AG20443 (cell line): ENCODE measurements at regions not wholly inside any gene's neighbourhood (a gene's known extent, or its start where the extent isn't known, plus 50 kb on each side); places are given as distances from the start of the nearest gene placed in this dataset.
A peak's percentile ranks its signal among the peaks of the same experiment; 100 is the strongest.
"Not testable (repeated sequence)": the region's sequence is repeated elsewhere in the genome, so short reads cannot be mapped to it uniquely, and the experiment has no call there.

ENCODE experiments used
- DNase-seq: peaks from one replicate; pipeline ENCODE4 v3.0.0; 2012; ENCODE audit warnings: low spot score, mixed read lengths

GRCh38 chr6:141580131-141580530 lies 552.6 kb upstream of the GJE1 start:
- DNase-seq, result no peak

- DNase-seq, result no peak
These were observed 556.0 kb upstream of the GJE1 start for GRCh38 chr6:141576751-141577150.

DNA sequence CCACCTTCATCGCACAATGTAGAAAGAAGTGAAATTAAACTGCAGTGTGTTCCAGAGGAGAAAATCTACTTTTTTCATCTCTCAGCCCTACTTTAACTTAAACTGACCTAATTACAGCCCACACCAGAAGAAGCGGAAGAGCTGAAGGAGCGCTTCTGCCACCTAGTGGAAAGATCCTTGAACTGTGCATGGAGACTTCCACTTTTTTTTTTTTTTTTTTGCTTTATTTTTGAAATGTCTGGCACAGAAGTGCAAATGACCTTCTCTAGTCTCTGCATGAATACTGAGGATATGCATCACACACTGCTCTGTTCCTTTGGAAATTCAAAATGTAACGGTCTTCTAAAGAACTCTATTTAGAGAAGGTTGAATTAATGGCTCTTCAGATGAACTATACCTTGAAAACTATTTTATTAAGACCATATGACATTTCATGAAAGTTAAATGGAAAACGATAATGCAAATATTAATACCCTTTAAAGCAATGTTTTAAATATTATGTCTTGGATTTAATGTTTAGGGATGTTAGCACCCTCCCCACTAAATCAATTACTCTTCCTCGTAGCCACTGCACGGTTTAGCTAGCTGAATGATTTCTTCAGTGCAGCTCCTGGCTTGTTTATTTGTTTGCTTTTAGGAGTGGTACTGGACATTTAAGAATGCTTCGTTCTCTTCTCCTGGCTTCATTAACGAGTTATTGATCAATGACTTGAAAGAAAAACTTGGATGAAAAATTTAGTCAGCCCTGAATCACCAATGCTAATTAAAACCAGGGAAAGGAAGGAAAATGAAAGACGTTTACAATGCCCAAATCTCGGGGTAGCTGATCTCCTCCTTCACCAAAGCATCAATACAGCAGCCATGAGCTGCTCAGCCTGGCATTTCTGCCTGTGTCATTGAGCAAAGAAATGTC lies 569.6 kb upstream of the GJE1 start:
- peak; percentile 70 for DNase-seq

DNA sequence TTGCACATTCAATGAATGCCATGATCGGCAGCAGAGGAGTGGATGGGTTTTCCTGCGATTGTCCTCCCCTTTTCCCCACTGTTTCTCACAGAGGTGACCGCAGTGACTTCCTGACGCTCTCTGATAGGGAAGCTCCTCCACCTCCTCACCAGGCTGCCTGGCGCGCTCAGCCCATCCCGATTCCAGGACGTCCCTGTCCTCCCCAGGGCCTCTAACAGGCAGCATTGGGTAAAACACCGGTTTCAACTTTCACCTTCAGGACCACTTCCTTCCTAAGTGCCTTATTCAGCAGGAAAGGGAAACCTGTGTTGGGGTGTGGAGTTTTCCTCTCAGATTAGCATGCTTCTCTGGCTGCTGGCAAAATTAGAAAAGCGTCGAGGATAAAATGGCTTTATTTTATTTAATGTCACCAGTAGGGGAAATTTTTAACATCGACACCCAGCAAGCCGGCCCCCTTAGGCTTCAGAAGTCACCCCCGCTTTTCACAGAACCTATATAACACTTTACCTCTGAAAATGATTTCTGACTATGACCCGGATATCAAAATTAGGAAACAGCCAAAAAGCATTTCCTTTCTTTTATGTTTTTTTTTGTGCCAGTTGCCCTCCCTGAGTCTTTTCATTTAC lies 570.4 kb upstream of the GJE1 start:
- peak; percentile 19 for DNase-seq

- DNase-seq, result no peak
These were observed 571.6 kb upstream of the GJE1 start for GRCh38 chr6:141561154-141561553.

- DNase-seq, result no peak
These were observed 580.3 kb upstream of the GJE1 start for GRCh38 chr6:141552463-141552862.

GRCh38 chr6:141552031-141552430 lies 580.7 kb upstream of the GJE1 start:
- DNase-seq, result no peak

DNA sequence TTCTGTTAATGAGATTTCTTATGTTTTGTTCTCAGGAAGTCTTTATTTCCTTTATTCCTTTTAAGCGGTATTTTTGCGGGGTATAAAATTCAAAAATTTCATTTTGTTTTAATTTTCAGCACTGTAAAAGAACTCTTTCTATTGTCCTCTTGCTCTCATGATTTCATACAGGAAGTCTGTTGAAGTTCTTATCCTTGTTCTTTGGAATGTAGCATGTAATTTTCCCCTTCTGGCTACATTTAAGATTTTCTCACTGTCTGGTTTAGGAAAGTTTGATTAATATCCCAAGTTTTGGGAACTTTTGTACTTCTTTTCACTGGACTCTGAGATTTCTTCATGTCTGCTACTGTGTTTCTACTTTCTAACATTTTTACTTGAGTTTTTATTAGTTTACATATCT lies 581.4 kb upstream of the GJE1 start:
- DNase-seq, result no peak

GRCh38 chr6:141550471-141550870 lies 582.3 kb upstream of the GJE1 start:
- DNase-seq, result no peak

DNA sequence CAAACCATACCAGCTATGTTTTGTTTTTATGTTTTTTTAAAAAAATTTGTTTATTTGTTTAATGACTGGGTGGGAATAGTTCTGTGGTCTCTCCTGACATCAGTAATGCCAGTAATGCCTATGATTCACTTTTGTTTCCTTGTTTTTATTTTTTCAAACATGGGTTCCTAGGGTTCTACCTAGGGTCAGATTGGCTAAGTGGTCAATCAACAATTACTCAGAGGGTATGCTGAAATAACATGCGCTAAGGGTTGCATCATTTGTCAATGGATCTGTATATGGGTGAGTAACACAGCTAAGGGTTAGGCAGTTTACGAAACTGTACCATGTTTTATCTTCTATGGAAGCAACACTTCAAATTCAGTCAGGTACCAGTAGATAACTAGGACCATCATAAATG lies 583.8 kb upstream of the GJE1 start:
- DNase-seq, result no peak

DNA sequence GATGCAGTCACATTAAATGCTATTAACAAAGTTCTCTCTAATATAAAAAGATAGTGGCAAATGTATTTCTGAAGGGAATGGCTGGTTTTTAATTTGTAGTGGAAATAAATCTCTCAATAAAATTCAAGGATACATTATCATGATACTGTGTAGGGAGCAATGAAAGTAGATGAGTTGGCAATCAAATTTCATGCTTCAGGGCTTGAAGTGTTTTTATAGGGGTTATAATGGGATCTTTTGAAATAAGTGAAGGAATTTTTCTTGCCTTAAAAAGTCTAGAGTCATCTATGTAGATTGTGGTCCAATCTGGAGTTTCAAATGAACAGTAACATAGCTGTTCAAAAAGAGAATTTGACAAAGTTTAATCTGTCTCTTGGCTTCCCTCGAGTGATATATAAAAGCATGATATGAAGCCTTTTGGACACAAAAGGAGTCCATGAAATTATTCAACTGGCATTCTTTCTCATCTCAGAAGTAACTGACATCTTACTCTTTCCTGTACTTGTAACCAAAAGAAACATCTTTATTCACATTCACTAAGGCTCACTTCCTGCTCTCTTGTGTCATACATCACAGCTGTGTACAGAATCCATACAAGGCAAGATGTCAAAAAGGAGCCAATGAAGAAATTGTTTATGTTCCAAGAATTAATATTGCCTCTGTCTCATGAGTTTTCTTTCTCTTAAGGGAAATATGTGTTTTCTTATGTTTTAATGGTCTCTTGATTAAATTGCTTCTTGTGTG lies 591.0 kb upstream of the GJE1 start:
- DNase-seq, result no peak

GRCh38 chr6:141540207-141540606 lies 592.5 kb upstream of the GJE1 start:
- no peak for DNase-seq

DNA sequence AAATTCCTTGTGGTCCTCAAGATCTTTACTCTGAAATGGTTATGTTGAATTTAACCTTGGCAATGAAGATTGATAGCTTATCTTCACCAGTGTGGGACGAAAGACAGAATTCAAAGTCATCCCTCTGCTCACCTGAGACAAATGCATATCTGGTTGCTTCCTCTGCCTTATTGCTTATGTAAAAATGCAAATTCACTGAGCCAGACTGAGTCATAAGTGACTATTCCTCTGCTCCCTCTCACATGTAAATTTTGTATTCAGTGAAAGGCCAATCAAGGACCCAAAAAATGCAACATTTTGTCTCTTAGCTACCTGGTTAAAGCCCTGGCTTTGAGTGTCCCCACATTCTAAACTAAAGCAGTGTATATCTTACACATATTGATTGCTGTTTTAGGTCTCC lies 593.1 kb upstream of the GJE1 start:
- DNase-seq, result no peak

DNA sequence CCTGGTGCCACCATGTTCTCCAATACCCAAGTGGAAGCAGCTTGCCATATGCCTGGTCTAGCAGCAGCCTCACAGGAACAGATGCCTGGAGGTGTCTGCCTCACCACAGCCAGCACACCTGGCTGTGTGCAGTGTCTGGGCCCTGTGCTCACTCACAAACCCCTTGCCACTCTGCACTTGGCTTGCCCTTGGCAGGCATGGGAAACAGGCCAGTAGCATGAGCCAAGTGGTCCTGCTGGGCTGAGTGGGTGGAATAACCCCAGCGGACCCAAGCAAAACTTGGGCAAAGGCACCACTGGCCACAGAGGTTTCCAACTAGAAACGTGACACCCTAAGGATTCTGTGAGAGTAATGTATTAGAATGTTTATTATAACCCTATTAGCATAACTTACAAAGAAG lies 600.5 kb upstream of the GJE1 start:
- DNase-seq, result no peak

DNA sequence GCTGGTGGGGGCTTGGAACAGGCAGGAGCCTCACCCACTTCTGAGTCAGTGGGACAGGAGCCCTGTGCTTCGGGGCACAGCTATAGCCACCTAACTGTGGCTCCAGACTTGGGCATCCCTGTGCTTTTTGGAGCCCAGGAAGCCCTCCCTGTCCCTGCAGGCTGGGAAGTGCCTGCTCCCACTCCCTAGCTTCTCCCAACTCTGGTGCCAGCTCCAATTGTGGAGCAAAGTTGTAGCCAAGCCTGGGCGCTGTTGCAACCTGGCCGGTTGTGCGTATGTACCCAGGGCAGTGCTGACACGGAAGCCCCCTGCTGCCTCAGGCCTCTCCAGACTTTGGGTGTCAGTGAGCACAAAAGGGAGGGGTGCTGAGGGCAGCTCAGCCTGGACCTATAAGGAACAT lies 601.7 kb upstream of the GJE1 start:
- DNase-seq, result no peak

DNA sequence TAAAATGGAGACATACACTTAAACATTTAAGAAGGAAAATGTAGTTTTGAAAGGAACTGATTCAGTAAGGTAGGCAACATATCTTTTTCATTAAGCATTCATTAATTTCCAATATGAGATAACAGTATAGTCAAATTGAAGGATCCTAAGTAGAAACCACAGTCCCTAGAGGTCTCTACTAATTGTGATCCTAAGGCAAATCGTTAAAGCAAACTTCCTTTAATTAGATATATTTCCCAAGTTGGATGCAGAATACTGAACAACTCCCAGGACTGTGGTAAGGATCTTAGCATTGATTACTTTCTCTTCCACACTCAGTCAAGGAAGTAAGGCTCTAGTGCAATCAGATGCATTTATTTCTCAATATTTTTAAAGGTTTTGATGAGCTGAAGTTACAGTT lies 604.1 kb upstream of the GJE1 start:
- DNase-seq, result no peak

DNA sequence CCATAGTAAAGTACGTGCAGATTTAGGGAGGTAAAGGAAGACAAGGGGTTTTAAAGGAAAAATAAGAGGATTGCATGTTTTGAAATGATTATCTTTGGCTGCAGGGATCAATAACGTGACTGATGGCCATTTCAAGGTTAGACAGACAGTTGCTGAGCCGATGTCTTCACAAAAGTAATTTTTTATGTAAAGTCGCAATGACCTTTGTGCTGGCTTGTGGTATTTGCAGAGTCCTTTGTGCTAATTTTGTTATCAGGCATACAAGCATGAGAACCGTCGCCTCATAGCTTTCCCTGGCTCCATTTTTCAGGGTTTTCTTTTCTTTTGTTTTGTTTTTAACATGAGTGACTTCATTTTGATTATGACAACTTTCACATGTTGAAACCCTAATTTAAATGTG lies 605.7 kb upstream of the GJE1 start:
- DNase-seq, result no peak

GRCh38 chr6:141521440-141521839 lies 611.3 kb upstream of the GJE1 start:
- DNase-seq, result no peak

DNA sequence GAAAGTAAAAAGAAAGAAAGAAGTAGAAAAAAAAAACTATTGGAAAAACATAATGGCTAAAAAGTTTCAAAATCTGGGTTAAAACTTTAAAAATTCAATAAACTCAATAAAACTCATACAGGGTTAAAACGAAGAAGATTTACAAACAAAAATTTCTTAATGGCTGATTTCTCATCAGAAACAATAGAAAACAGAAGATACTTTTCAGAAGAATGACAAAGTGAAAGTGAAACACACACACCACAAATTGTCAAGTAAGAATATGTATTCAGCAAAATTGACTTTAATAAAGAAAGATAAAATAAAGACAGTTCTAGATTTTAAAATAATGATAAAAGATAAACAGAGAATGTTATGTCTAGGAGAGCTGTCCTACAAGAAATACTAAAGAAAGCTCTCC lies 618.9 kb upstream of the GJE1 start:
- no peak for DNase-seq

DNA sequence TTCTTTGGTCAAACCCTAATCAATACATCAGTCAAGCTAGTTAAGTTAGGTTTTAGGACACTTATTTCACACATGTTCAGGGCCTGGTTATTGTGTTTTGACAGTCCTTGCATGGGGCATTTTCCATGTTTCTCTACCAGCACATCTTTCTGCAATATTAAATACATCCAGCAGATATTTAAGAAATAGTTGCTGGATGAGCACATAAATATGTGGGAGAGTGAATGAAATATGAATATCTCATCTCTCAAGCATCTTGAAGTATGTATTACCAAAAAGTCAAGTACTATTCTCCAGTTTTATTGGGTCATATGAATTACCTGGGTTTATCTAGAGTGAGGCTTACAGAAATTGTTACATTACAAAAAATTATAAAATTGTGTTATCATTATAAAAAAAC lies 621.9 kb upstream of the GJE1 start:
- no peak for DNase-seq

GRCh38 chr6:141506062-141506461 lies 626.7 kb upstream of the GJE1 start:
- DNase-seq, result not testable (repeated sequence)

DNA sequence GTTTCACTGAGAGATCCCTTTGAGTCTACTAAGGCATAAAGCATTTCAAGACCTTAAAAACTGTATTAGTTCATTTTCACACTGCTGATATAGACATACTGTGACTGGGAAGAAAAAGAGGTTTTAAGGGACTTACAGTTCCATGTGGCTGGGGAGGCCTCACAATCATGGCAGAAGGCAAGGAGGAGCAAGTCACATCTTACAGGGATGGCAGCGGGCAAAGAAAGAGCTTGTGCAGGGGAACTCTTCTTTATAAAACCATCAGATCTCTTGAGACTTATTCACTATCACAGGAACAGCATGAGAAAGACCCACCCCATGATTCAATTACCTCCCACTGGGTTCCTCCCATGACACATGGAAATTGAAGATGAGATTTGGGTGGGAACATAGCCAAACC lies 628.4 kb upstream of the GJE1 start:
- DNase-seq, result not testable (repeated sequence)

GRCh38 chr6:141501616-141502015 lies 631.1 kb upstream of the GJE1 start:
- DNase-seq, result no peak
